WTC11 (cell line): ENCODE measurements at regions not wholly inside any gene's neighbourhood (a gene's known extent, or its start where the extent isn't known, plus 50 kb on each side); places are given as distances from the start of the nearest gene placed in this dataset.

ENCODE experiments used
- CREB1 ChIP-seq: sonication (generic); formaldehyde crosslinking; IDR thresholded peaks from 2 replicates; pipeline ENCODE4 v1.8.0; 2023; ENCODE audit warnings: mild to moderate bottlenecking, missing genetic modification reagents
- TF ChIP-seq, protein P1 (sequence below): fragments of 200-600 bp; IDR thresholded peaks from 2 replicates; pipeline ENCODE4 v1.8.0; 2022; ENCODE audit warnings: antibody characterized with exemption
- TF ChIP-seq, protein P2 (sequence below): sonication (generic); formaldehyde crosslinking; IDR thresholded peaks from 2 replicates; pipeline ENCODE4 v1.8.0; 2022; ENCODE audit warnings: mild to moderate bottlenecking, missing genetic modification reagents

DNA sequence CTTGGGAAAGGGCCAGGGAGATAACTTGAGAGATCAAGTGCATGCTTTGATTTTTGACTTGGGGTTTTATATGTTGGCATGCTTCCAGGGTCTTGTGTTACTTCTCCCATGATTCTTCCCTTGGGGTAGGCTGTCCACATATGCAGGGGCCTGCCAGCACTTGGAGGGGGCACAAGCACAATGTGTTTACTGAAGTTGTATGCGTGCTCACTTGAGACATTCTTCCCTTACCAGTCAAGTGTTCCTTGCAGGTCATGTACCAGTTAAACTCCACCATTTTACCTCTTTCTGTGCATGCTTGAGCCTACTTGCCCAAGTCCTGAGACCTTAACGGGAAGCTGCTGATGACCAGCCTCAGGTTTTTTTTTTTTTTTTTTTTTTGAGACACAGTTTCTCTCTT lies 1880.5 kb downstream of the ARAP2 start:
- TF ChIP-seq, protein P1, sequence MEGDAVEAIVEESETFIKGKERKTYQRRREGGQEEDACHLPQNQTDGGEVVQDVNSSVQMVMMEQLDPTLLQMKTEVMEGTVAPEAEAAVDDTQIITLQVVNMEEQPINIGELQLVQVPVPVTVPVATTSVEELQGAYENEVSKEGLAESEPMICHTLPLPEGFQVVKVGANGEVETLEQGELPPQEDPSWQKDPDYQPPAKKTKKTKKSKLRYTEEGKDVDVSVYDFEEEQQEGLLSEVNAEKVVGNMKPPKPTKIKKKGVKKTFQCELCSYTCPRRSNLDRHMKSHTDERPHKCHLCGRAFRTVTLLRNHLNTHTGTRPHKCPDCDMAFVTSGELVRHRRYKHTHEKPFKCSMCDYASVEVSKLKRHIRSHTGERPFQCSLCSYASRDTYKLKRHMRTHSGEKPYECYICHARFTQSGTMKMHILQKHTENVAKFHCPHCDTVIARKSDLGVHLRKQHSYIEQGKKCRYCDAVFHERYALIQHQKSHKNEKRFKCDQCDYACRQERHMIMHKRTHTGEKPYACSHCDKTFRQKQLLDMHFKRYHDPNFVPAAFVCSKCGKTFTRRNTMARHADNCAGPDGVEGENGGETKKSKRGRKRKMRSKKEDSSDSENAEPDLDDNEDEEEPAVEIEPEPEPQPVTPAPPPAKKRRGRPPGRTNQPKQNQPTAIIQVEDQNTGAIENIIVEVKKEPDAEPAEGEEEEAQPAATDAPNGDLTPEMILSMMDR, result no peak
- TF ChIP-seq CREB1, result no peak
- TF ChIP-seq, protein P2, sequence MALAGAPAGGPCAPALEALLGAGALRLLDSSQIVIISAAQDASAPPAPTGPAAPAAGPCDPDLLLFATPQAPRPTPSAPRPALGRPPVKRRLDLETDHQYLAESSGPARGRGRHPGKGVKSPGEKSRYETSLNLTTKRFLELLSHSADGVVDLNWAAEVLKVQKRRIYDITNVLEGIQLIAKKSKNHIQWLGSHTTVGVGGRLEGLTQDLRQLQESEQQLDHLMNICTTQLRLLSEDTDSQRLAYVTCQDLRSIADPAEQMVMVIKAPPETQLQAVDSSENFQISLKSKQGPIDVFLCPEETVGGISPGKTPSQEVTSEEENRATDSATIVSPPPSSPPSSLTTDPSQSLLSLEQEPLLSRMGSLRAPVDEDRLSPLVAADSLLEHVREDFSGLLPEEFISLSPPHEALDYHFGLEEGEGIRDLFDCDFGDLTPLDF (CRISPR knock-in tag), result no peak
